GM19351 (cell line): ENCODE measurements at regions not wholly inside any gene's neighbourhood (a gene's known extent, or its start where the extent isn't known, plus 50 kb on each side); places are given as distances from the start of the nearest gene placed in this dataset.
"Not testable (repeated sequence)": the region's sequence is repeated elsewhere in the genome, so short reads cannot be mapped to it uniquely, and the experiment has no call there.

Experiments
- ATAC-seq: cut with Tn5 transposase; IDR thresholded peaks from one replicate; pipeline ENCODE4 v1.9.1; 2021; ENCODE audit warnings: mild to moderate bottlenecking, moderate library complexity; ENCODE audit not compliant: unreplicated experiment

- no peak for ATAC-seq
These were observed 562.1 kb downstream of the DACH1 start for GRCh38 chr13:71304861-71305260.

GRCh38 chr13:71303144-71303543, 563.9 kb downstream of the DACH1 start:
- no peak for ATAC-seq

- ATAC-seq = no peak
These were observed 566.4 kb downstream of the DACH1 start for GRCh38 chr13:71300602-71301001.

- no peak for ATAC-seq
These were observed 575.2 kb downstream of the DACH1 start for GRCh38 chr13:71291842-71292146.

- peak; percentile 85 for ATAC-seq
These were observed 575.8 kb downstream of the DACH1 start for GRCh38 chr13:71290963-71291841.

- not testable (repeated sequence) for ATAC-seq
These were observed 577.0 kb downstream of the DACH1 start for GRCh38 chr13:71289980-71290379.

- ATAC-seq = peak; percentile 47
These were observed 581.3 kb downstream of the DACH1 start for GRCh38 chr13:71285700-71286099.

- no peak for ATAC-seq
These were observed 588.5 kb downstream of the DACH1 start for GRCh38 chr13:71278512-71278911.

- ATAC-seq = peak; percentile 86
These were observed 591.9 kb downstream of the DACH1 start for GRCh38 chr13:71274923-71275608.

- ATAC-seq = no peak
These were observed 605.7 kb downstream of the DACH1 start for GRCh38 chr13:71261256-71261655.

- ATAC-seq = no peak
These were observed 606.8 kb downstream of the DACH1 start for GRCh38 chr13:71260246-71260645.

- ATAC-seq = no peak
These were observed 611.4 kb downstream of the DACH1 start for GRCh38 chr13:71255633-71256032.

- no peak for ATAC-seq
These were observed 612.6 kb downstream of the DACH1 start for GRCh38 chr13:71254384-71254783.

- ATAC-seq = no peak
These were observed 614.8 kb downstream of the DACH1 start for GRCh38 chr13:71252184-71252704.

- no peak for ATAC-seq
These were observed 615.6 kb downstream of the DACH1 start for GRCh38 chr13:71251292-71251951.

GRCh38 chr13:71249011-71249410, 618.0 kb downstream of the DACH1 start:
- ATAC-seq = no peak

GRCh38 chr13:71244161-71244560, 622.8 kb downstream of the DACH1 start:
- no peak for ATAC-seq

- no peak for ATAC-seq
These were observed 624.8 kb downstream of the DACH1 start for GRCh38 chr13:71242201-71242600.

- ATAC-seq = peak; percentile 79
These were observed 626.1 kb downstream of the DACH1 start for GRCh38 chr13:71240911-71241310.

- no peak for ATAC-seq
These were observed 629.7 kb downstream of the DACH1 start for GRCh38 chr13:71237332-71237731.

- no peak for ATAC-seq
These were observed 647.1 kb downstream of the DACH1 start for GRCh38 chr13:71219698-71220415.
